ENCODE measurements at regions not wholly inside any gene's neighbourhood (a gene's known extent, or its start where the extent isn't known, plus 50 kb on each side); places are given as distances from the start of the nearest gene placed in this dataset.

DNA sequence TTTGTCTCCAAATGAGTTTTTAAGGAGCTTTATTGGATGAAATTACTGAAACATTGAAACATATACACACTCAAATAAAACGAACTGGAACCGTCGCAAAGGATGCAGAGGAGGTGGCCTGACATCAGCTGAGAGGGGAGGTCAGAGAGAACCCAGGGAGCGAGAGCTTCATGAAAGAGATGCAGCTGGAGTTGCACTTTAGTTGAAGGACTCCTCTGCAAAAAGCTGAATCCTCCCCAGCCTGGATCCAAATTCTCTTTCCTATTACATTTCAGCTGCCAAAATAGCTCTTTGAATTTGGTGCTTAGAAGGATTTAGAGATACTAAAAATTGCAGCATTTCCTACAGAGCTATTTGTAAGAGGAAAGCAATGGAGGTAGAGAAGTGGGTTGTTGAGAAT, 140.0 kb upstream of the DPP6 start:
- ATAC-seq, result no peak
- DNase-seq (ENCODE audit: low spot score), result no peak
- H3K4me1 Mint-ChIP-seq, result no peaks in the 10 kb centered on the region
- peaks cover 77% of the 10 kb centered on the region for H3K9me3 Mint-ChIP-seq
- H3K27me3 Mint-ChIP-seq (ENCODE audit: low read depth), result peaks cover 4% of the 10 kb centered on the region
- ChIA-PET POLR2A (no interaction called here), CTCF (no interaction called here)
- TF ChIP-seq, protein P1, sequence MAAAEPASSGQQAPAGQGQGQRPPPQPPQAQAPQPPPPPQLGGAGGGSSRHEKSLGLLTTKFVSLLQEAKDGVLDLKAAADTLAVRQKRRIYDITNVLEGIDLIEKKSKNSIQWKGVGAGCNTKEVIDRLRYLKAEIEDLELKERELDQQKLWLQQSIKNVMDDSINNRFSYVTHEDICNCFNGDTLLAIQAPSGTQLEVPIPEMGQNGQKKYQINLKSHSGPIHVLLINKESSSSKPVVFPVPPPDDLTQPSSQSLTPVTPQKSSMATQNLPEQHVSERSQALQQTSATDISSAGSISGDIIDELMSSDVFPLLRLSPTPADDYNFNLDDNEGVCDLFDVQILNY (CRISPR knock-in tag; IDR thresholded peaks at IDR 0.05), result no peak
- TF ChIP-seq OVOL2 (CRISPR knock-in tag; IDR thresholded peaks at IDR 0.05; ENCODE audit: borderline replicate concordance) (no peak), FOXJ3 (CRISPR knock-in tag; IDR thresholded peaks at IDR 0.05; ENCODE audit: borderline replicate concordance) (no peak), ZNF317 (CRISPR knock-in tag; IDR thresholded peaks at IDR 0.05; ENCODE audit: borderline replicate concordance, low read depth) (no peak), ZNF138 (CRISPR knock-in tag; conservative IDR thresholded peaks at IDR 0.05) (no peak), PRRX2 (CRISPR knock-in tag; IDR thresholded peaks at IDR 0.05) (no peak), NFE2L1 (CRISPR knock-in tag; IDR thresholded peaks at IDR 0.05) (no peak), KAT7 (CRISPR knock-in tag; IDR thresholded peaks at IDR 0.05; ENCODE audit: borderline replicate concordance) (no peak), RELA (CRISPR knock-in tag; IDR thresholded peaks at IDR 0.05; ENCODE audit: borderline replicate concordance) (no peak), TEAD1 (CRISPR knock-in tag; IDR thresholded peaks at IDR 0.05) (no peak)
- TF ChIP-seq, protein P2, sequence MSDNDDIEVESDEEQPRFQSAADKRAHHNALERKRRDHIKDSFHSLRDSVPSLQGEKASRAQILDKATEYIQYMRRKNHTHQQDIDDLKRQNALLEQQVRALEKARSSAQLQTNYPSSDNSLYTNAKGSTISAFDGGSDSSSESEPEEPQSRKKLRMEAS (CRISPR knock-in tag; IDR thresholded peaks at IDR 0.05), result no peak
- TF ChIP-seq, protein P3, sequence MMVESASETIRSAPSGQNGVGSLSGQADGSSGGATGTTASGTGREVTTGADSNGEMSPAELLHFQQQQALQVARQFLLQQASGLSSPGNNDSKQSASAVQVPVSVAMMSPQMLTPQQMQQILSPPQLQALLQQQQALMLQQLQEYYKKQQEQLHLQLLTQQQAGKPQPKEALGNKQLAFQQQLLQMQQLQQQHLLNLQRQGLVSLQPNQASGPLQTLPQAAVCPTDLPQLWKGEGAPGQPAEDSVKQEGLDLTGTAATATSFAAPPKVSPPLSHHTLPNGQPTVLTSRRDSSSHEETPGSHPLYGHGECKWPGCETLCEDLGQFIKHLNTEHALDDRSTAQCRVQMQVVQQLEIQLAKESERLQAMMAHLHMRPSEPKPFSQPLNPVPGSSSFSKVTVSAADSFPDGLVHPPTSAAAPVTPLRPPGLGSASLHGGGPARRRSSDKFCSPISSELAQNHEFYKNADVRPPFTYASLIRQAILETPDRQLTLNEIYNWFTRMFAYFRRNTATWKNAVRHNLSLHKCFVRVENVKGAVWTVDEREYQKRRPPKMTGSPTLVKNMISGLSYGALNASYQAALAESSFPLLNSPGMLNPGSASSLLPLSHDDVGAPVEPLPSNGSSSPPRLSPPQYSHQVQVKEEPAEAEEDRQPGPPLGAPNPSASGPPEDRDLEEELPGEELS (CRISPR knock-in tag; IDR thresholded peaks at IDR 0.05), result no peak
- TF ChIP-seq, protein P4, sequence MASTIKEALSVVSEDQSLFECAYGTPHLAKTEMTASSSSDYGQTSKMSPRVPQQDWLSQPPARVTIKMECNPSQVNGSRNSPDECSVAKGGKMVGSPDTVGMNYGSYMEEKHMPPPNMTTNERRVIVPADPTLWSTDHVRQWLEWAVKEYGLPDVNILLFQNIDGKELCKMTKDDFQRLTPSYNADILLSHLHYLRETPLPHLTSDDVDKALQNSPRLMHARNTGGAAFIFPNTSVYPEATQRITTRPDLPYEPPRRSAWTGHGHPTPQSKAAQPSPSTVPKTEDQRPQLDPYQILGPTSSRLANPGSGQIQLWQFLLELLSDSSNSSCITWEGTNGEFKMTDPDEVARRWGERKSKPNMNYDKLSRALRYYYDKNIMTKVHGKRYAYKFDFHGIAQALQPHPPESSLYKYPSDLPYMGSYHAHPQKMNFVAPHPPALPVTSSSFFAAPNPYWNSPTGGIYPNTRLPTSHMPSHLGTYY (CRISPR knock-in tag; IDR thresholded peaks at IDR 0.05), result no peak
- TF ChIP-seq, protein P5, sequence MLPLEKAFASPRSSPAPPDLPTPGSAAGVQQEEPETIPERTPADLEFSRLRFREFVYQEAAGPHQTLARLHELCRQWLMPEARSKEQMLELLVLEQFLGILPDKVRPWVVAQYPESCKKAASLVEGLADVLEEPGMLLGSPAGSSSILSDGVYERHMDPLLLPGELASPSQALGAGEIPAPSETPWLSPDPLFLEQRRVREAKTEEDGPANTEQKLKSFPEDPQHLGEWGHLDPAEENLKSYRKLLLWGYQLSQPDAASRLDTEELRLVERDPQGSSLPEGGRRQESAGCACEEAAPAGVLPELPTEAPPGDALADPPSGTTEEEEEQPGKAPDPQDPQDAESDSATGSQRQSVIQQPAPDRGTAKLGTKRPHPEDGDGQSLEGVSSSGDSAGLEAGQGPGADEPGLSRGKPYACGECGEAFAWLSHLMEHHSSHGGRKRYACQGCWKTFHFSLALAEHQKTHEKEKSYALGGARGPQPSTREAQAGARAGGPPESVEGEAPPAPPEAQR (CRISPR knock-in tag; IDR thresholded peaks at IDR 0.05), result no peak
- TF ChIP-seq, protein P6, sequence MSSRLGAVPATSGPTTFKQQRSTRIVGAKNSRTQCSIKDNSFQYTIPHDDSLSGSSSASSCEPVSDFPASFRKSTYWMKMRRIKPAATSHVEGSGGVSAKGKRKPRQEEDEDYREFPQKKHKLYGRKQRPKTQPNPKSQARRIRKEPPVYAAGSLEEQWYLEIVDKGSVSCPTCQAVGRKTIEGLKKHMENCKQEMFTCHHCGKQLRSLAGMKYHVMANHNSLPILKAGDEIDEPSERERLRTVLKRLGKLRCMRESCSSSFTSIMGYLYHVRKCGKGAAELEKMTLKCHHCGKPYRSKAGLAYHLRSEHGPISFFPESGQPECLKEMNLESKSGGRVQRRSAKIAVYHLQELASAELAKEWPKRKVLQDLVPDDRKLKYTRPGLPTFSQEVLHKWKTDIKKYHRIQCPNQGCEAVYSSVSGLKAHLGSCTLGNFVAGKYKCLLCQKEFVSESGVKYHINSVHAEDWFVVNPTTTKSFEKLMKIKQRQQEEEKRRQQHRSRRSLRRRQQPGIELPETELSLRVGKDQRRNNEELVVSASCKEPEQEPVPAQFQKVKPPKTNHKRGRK (CRISPR knock-in tag; IDR thresholded peaks at IDR 0.05; ENCODE audit: borderline replicate concordance), result no peak
- TF ChIP-seq, protein P7, sequence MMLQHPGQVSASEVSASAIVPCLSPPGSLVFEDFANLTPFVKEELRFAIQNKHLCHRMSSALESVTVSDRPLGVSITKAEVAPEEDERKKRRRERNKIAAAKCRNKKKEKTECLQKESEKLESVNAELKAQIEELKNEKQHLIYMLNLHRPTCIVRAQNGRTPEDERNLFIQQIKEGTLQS (CRISPR knock-in tag; conservative IDR thresholded peaks at IDR 0.05), result no peak
- TF ChIP-seq, protein P8, sequence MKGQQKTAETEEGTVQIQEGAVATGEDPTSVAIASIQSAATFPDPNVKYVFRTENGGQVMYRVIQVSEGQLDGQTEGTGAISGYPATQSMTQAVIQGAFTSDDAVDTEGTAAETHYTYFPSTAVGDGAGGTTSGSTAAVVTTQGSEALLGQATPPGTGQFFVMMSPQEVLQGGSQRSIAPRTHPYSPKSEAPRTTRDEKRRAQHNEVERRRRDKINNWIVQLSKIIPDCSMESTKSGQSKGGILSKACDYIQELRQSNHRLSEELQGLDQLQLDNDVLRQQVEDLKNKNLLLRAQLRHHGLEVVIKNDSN (CRISPR knock-in tag; IDR thresholded peaks at IDR 0.05), result no peak
- TF ChIP-seq, protein P9, sequence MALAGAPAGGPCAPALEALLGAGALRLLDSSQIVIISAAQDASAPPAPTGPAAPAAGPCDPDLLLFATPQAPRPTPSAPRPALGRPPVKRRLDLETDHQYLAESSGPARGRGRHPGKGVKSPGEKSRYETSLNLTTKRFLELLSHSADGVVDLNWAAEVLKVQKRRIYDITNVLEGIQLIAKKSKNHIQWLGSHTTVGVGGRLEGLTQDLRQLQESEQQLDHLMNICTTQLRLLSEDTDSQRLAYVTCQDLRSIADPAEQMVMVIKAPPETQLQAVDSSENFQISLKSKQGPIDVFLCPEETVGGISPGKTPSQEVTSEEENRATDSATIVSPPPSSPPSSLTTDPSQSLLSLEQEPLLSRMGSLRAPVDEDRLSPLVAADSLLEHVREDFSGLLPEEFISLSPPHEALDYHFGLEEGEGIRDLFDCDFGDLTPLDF (CRISPR knock-in tag; IDR thresholded peaks at IDR 0.05), result no peak
- no peak overlapping the region for H3K4me3 Mint-ChIP-seq
- peaks cover 75% of the 10 kb centered on the region for H3K36me3 Mint-ChIP-seq
- H3K27ac Mint-ChIP-seq, result no peak overlapping the region

Measured in WTC11 (cell line).